ENCODE measurements at regions not wholly inside any gene's neighbourhood (a gene's known extent, or its start where the extent isn't known, plus 50 kb on each side); places are given as distances from the start of the nearest gene placed in this dataset.

DNA sequence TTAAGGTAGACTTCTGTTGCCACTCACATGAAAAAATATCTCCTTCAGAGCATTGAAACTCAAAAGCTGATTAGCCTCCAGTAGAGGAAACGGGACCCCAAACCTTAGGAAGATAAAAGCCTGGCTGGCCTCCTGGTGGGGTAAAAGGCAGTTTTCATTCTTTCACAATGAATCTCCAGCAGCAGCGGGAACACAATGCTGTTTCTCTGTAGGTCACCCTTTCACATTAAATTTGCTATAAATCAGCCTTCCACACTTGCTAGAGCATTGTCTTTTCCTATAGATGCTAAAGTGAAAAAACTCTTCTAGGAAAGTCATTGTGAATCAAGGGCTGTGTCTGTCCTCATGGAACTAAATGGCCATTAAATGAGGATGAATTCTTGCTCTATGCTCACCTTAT, 207.3 kb upstream of the MAGEB2 start:
- TF ChIP-seq, protein P1, sequence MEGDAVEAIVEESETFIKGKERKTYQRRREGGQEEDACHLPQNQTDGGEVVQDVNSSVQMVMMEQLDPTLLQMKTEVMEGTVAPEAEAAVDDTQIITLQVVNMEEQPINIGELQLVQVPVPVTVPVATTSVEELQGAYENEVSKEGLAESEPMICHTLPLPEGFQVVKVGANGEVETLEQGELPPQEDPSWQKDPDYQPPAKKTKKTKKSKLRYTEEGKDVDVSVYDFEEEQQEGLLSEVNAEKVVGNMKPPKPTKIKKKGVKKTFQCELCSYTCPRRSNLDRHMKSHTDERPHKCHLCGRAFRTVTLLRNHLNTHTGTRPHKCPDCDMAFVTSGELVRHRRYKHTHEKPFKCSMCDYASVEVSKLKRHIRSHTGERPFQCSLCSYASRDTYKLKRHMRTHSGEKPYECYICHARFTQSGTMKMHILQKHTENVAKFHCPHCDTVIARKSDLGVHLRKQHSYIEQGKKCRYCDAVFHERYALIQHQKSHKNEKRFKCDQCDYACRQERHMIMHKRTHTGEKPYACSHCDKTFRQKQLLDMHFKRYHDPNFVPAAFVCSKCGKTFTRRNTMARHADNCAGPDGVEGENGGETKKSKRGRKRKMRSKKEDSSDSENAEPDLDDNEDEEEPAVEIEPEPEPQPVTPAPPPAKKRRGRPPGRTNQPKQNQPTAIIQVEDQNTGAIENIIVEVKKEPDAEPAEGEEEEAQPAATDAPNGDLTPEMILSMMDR (IDR thresholded peaks at IDR 0.05) = no peak
- no peak for TF ChIP-seq POLR2A (IDR thresholded peaks at IDR 0.05)

Measured in thyroid gland (tissue), 4 donors.